ENCODE measurements at regions not wholly inside any gene's neighbourhood (a gene's known extent, or its start where the extent isn't known, plus 50 kb on each side); places are given as distances from the start of the nearest gene placed in this dataset.

DNA sequence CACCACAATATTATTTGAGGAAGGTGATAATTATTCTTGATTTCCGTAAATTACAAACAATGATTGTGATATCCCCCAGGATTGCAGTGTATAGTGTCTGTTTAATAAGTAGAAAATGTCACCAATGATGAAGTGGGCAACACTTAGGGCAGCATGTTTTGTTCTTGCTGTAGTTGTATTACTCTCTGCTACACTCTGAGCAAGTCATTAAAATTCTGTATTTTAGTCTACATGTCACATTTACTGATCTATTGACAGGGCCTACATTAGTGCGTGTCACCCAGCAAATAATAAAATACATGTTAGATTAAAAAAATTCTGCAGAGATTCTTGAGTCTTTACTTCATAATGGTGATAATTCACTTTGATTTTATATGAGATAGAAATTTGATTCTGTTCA, 247.6 kb downstream of the TMX3 start:
- no peak for DNase-seq (ENCODE audit: low read depth, low spot score)

DNA sequence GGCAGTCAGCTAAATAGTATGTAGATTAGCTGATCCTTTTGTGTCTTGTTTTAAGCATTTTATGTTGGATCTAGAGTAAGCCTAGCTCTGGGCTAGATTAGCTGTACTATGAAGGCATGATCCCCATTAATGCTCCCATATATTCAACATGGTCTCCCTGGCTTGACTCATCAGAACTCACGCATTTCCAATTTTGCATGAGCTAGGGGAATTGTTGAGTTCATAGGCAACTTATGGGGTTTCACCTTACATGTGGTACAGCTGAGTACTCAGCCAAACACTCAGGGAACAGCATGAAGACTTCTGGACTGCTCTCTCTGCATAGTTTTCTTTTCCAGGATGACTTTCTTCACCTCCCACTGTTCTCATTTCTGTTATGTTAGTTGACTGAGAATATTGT, 248.2 kb downstream of the TMX3 start:
- DNase-seq (ENCODE audit: low read depth, low spot score): peak; percentile 10

GRCh38 chr18:68462766-68463165, 252.1 kb downstream of the TMX3 start:
- no peak for DNase-seq (ENCODE audit: low read depth, low spot score)

DNA sequence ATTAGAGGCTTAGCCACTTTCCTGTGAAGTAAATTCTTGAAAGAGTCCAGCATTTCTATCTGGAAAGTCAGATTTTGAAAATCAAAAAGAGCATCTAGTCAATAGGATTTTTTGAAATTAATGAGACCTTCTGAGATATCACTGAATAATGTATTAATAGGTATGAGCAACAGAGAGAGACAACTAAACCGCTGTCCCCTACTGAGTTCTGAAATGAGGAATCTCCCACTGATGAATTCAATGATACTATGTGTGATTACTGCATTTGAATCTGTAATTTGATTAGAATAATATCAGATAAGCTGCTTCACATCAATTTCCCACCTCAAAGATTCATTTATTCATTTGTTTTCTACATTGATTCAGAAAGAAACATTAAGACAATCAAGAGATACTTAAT, 252.8 kb downstream of the TMX3 start:
- no peak for DNase-seq (ENCODE audit: low read depth, low spot score)

DNA sequence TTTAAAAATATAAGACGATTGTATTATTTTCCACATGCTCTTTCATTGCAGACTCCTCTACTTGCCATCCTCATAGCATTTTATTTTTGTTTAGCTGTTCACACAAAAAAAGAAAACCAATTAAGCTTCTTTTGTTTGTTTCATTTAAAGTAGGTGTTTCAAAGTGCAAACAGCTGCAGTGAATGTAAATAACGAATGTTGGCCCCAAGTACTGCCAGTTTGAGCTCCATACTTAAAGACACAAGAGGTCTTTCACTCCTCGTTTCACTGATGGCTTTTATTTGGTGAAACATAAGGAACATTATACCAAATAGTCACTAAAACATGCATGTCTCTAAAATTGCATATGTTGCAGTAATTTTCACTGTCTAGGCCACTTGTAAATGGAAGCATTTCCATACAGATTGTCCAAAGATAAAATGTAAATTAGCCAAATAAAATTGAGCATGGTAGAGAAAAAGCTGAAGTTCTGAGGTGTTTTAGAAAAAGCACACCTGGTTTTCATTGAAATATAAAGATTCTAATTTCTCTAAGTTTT, 253.4 kb downstream of the TMX3 start:
- no peak for DNase-seq (ENCODE audit: low read depth, low spot score)

DNA sequence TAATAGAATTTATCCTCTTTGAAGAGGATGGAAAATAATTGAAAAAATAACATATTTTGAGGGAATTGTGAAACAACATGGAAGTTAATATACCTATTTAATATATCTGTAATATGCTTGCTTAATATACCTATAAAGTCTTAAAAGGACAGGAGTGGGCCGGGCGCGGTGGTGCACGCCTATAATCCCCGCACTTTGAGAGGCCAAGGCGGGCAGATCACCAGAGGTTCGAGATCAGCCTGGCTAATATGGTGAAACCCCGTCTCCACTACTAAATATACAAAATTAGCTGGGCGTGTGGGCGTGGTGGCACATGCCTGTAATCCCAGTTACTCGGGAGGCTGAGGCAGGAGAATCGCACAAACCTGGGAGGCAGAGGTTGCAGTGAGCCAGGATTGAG, 254.9 kb downstream of the TMX3 start:
- DNase-seq (ENCODE audit: low read depth, low spot score): no peak

GRCh38 chr18:68456985-68457384, 257.9 kb downstream of the TMX3 start:
- no peak for DNase-seq (ENCODE audit: low read depth, low spot score)

- DNase-seq (ENCODE audit: low read depth, low spot score): no peak
Measured at GRCh38 chr18:68455229-68455603, 259.7 kb downstream of the TMX3 start.

GRCh38 chr18:68454511-68455228, 260.2 kb downstream of the TMX3 start:
- no peak for DNase-seq (ENCODE audit: low read depth, low spot score)

DNA sequence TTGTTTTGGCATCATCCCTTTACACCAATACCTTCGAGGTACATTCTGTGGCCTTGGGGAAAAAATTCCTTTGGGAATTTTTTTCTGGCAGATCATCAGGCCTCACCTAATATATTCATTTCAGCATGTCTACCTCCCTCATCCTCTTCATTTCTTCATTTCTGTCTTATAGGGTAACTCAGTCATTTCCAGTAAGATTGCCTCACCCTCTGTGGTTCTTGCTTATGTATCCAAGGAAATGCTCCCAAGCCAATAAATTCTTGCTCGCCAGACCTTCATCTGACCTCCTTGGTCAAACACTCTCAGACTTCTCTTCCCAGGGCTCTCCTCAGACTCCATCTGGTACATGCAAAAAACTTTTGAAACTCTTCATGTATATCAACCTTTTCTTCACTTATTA, 265.6 kb downstream of the TMX3 start:
- no peak for DNase-seq (ENCODE audit: low read depth, low spot score)

DNA sequence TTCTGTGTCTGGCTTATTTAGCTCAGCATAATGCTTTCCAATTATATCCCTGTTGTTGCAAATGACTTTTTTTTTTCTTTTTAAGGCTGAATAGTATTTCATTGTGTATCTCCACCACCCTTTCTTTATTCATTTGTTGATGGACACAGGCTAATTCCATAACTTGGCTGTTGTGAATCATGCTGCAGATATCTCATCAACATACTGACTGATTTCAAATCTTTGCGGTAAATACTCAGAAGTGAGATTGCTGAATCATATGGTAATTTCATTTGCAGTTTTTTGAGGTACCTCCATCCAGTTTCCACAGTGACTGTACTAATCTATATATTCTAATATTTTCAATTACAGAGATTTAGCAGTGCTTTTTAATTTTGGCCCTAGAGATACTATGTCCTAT, 266.2 kb downstream of the TMX3 start:
- DNase-seq (ENCODE audit: low read depth, low spot score): no peak

- no peak for DNase-seq (ENCODE audit: low read depth, low spot score)
Measured at GRCh38 chr18:68447286-68447685, 267.6 kb downstream of the TMX3 start.

- DNase-seq (ENCODE audit: low read depth, low spot score): no peak
Measured at GRCh38 chr18:68445668-68446426, 269.1 kb downstream of the TMX3 start.

DNA sequence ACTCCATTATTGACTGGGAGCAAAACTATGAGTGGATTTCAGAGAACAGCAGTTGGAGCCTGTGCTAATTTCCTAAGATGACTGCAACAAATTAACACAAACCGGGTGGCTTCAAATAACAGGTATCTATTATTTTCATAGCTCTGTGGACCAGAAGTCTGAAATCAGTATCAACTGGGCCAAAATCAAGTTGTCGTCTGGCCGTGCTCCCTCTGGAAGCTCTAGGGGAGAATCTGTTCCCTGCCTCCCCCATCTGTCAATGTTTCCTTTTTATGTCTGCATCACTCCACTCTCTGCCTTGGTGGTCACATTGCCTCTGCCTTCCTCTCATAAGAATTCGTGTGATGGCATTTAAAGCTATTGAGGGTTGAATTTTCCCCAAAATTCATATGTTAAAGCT, 269.8 kb downstream of the TMX3 start:
- no peak for DNase-seq (ENCODE audit: low read depth, low spot score)

- DNase-seq (ENCODE audit: low read depth, low spot score): no peak
Measured at GRCh38 chr18:68441241-68441640, 273.7 kb downstream of the TMX3 start.

DNA sequence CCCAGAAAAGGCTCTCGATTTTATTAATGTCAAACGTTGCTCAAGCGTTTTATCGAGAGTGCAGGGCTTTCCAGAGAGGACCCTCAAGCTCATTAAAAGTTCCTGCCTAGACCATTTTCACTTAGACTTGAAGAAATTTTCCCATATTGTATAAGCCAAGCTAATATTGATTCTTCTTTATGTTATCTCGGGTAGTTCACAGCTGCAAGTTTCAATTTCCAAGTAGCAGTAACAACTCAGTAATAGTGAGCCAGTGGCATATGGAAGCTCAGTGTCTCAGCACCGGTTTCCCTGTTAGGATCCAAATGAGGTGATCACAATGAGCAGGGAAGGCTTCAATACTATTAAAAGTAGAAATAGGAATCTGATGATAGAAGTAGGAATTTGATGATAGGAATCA, 274.5 kb downstream of the TMX3 start:
- DNase-seq (ENCODE audit: low read depth, low spot score): no peak

DNA sequence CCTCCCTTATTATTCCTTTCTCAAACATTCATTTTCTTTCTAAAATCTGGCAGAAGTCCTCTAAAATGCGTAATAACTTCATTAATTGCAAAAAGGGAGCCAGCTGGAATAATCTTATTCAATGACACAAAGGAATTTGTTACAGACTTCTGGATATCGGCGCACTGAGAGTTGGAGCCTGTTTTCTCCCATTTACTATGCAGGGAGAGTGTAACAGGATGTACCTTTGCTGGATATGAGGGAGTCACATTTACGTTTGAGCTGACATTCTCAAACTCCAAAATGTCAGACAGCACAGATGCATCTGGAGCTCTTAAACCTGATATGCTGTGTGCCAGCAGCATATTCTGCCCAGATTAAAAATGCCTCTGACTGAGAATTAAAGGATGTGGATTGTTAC, 275.3 kb downstream of the TMX3 start:
- DNase-seq (ENCODE audit: low read depth, low spot score): no peak

GRCh38 chr18:68438983-68439382, 275.9 kb downstream of the TMX3 start:
- DNase-seq (ENCODE audit: low read depth, low spot score): no peak

DNA sequence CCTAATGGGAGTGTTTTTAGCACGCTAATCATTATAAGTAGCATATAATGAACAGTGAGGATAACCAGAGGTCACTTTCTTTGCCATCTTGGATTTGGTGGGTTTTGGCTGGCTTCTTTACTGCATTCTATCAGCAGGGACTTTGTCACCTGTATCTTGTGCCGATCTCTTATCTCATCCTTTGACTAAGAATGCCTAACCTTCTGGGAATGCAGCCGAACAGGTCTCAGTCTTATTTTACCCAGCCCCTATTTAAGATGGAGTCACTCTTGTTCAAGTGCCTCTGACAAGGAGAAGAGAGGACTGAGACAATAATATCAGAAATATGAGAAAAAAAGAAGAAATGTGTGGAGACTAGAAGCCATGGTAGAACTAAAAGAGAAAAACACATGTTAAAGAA, 276.4 kb downstream of the TMX3 start:
- no peak for DNase-seq (ENCODE audit: low read depth, low spot score)

DNA sequence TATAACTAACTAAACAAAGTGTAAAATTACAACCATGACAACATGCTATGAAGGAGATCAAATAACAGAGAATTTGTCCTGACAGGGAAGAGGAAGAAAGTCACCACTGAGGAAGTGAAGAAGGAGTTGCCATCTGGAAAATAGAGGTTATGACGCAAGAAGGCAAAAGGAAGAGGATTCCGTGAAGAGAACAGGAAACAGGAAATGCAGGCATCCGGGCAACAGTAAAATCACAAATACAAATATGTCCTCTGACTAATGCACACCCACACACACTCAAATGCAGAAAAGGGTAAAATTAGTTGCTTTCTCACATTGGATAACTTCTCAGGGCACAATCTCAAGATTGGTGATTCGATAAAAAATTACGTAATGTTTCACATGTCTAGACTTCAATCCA, 278.4 kb downstream of the TMX3 start:
- no peak for DNase-seq (ENCODE audit: low read depth, low spot score)

GRCh38 chr18:68435581-68435980, 279.3 kb downstream of the TMX3 start:
- DNase-seq (ENCODE audit: low read depth, low spot score): no peak

- DNase-seq (ENCODE audit: low read depth, low spot score): no peak
Measured at GRCh38 chr18:68431922-68432198, 283.0 kb downstream of the TMX3 start.

DNA sequence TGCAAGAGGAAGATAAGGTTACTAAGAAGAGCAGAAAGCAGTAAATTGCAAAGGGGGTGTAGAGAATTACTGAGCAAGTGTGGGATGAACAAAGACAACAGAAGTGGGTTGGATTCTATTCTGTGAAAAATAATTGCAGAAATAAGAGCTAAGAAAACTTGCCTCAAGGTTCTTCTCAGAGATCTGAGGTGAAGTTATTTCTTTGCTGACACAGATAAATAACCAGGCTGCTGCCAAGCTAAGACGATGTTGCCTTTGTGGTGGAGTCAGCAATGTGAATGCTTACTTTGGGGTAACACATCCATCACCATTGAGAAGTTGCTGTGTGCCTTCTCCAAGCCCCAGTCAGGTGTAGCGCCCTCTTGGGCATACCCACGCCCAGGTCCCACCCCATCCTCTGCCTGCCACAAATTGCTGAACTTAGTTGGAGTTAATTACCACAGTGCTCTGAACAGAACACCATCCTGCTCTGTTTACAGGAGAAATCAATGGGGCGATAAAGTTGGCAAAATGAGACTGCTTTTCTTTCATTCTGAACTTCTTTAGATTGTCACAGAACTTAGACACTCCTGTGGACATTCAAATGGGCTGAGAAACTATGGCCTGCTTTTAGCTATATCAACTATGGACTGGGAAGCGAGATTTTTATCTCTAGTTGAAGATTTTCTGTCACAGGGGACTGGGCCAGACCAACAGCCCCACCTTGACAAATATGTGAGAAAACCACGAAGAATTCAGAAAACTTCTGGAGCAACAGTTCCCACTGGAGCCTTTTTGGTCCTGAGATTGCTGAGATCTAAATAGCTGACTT, 283.6 kb downstream of the TMX3 start:
- no peak for DNase-seq (ENCODE audit: low read depth, low spot score)

Measured in brain pericyte (primary cell).